Heart left ventricle (tissue), 16 donors: ENCODE measurements at regions not wholly inside any gene's neighbourhood (a gene's known extent, or its start where the extent isn't known, plus 50 kb on each side); places are given as distances from the start of the nearest gene placed in this dataset.

Experiments used
- ATAC-seq, 4 donors: fragments of 200-7000 bp; cut with Tn5 transposase; one replicate each; pipeline ENCODE4 v1.9.1; 2020 to 2022; ENCODE audit warnings: moderate library complexity in 4 of 4, mild to moderate bottlenecking in 3 of 4, moderate number of reproducible peaks in 1 of 4
- DNase-seq, 5 donors: peaks; one replicate each; pipeline ENCODE4 v3.0.0-alpha.2; 2020
- H3K27ac ChIP-seq, 12 donors: fragments of 200-600 bp; sonication (generic) in 4 of 12; one replicate each; pipeline versions ENCODE4 v1.5.0 to v1.8.0; 2016 to 2022; ENCODE audit warnings: mild to moderate bottlenecking in 2 of 12
- H3K27me3 ChIP-seq, 9 donors: fragments of 200-600 bp; sonication (generic) in 2 of 9; one replicate each; pipeline versions ENCODE4 v1.5.1 to v1.8.0; 2016 to 2022; ENCODE audit warnings: mild to moderate bottlenecking in 3 of 9
- H3K36me3 ChIP-seq, 9 donors: fragments of 200-600 bp; sonication (generic) in 2 of 9; one replicate each; pipeline versions ENCODE4 v1.5.0 to v1.8.0; 2018 to 2022; ENCODE audit warnings: mild to moderate bottlenecking in 2 of 9
- H3K4me1 ChIP-seq, 12 donors: fragments of 200-600 bp; sonication (generic) in 4 of 12; one replicate each; pipeline versions ENCODE4 v1.5.0 to v1.8.0; 2016 to 2022; ENCODE audit warnings: mild to moderate bottlenecking in 3 of 12
- H3K4me3 ChIP-seq, 12 donors: fragments of 200-600 bp; sonication (generic) in 4 of 12; one replicate each; pipeline versions ENCODE4 v1.5.0 to v1.8.0; 2017 to 2022; ENCODE audit warnings: mild to moderate bottlenecking in 9 of 12, moderate library complexity in 4 of 12
- H3K9me3 ChIP-seq, 12 donors: fragments of 200-600 bp; sonication (generic) in 4 of 12; one replicate each; pipeline versions ENCODE4 v1.5.0 to v1.8.0; 2016 to 2022; ENCODE audit warnings: mild to moderate bottlenecking in 1 of 12
- POLR2A ChIP-seq, 2 donors: fragments of 450-650 bp; IDR thresholded peaks; one replicate each; pipeline ENCODE4 v1.6.1; 2017; ENCODE audit warnings: antibody characterized with exemption in 2 of 2, mild to moderate bottlenecking in 2 of 2, moderate library complexity in 2 of 2
- WGBS, 4 donors: extraction: QIAGEN DNeasy Blood & Tissue Kit in 2 of 4; methylation state at CpG; one replicate each; pipeline versions ENCODE4 v1.1.5 to v1.1.7; 2013 to 2018; 5-methylcytosine and 5-hydroxymethylcytosine counted together
- intact Hi-C, 10 donors: fragments of 100-400 bp; cut with DNase I; formaldehyde crosslinking; loops; one replicate each; pipeline versions ENCODE4 v1.11.1 to v1.14.2; 2022
- TF ChIP-seq, protein P1 (sequence below), 12 donors: fragments of 200-600 bp; sonication (generic) in 4 of 12; IDR thresholded peaks; one replicate each; pipeline versions ENCODE4 v1.5.0 to v1.8.0; 2018 to 2022; ENCODE audit warnings: antibody characterized with exemption in 12 of 12, mild to moderate bottlenecking in 5 of 12
- donor health status: ischemic (EF 13 %, LVEDD 7.1; RV severe dilation, severe dysfunction).
- donor health status: healthy with polysubstance abuse.
- donor health status: DM: no; HTN: yes; CAD: no.
- donor health status: DM: no; HTN: no; CAD: no.
- donor health status: ischemic (EF 25% LVEDD 6.9; RV normal size, moderate dysfunction).
- donor health status: ischemic (EF 25% LVEDD 5.7; RV mildly dilated, moderate dysfunction).
- donor health status: healthy.
- donor health status: DM: yes; HTN: yes; CAD: no.
- donor health status: ischemic (EF 35%, LVEDD 5.7; RV mildly dilated, moderate dysfunction).
- donor health status: nonischemic (EF 11% LVEDD 7.7; RV severe dilation, severe dysfunction).
- donor health status: DM: yes; HTN: yes; CAD: no.
- donor health status: PGD.
- donor health status: ischemic (EF 29% LVEDD 5.4; RV normal size, mild dysfunction).
- donor health status: nonischemic (EF 23%, LVEDD 6.1; RV moderate dilation, normal function).

- H3K27ac ChIP-seq: no peak overlapping the region
- TF ChIP-seq POLR2A (IDR thresholded peaks at IDR 0.05): no peak
- TF ChIP-seq, protein P1, sequence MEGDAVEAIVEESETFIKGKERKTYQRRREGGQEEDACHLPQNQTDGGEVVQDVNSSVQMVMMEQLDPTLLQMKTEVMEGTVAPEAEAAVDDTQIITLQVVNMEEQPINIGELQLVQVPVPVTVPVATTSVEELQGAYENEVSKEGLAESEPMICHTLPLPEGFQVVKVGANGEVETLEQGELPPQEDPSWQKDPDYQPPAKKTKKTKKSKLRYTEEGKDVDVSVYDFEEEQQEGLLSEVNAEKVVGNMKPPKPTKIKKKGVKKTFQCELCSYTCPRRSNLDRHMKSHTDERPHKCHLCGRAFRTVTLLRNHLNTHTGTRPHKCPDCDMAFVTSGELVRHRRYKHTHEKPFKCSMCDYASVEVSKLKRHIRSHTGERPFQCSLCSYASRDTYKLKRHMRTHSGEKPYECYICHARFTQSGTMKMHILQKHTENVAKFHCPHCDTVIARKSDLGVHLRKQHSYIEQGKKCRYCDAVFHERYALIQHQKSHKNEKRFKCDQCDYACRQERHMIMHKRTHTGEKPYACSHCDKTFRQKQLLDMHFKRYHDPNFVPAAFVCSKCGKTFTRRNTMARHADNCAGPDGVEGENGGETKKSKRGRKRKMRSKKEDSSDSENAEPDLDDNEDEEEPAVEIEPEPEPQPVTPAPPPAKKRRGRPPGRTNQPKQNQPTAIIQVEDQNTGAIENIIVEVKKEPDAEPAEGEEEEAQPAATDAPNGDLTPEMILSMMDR (IDR thresholded peaks at IDR 0.05): no peak
- H3K4me1 ChIP-seq: no peaks in the 10 kb centered on the region
- no peak overlapping the region for H3K4me3 ChIP-seq
- no peaks in the 10 kb centered on the region for H3K9me3 ChIP-seq
- WGBS, 4 donors: 36 to 63% (median 46%) methylated on average over 1 of the region's 1 CpG
- no peaks in the 10 kb centered on the region for H3K36me3 ChIP-seq
- intact Hi-C loops: no loop called here
- DNase-seq (no peak), ATAC-seq (no peak)
- no peaks in the 10 kb centered on the region for H3K27me3 ChIP-seq
Measured at GRCh38 chr6:84411060-84411629, 183.7 kb upstream of the CEP162 start.

GRCh38 chr6:84409911-84410310 is 182.5 kb upstream of the CEP162 start:
- 91 to 95% (median 93%) methylated on average over 1 of the region's 1 CpG for WGBS, 4 donors
- Histone ChIP-seq H3K27me3 (no peaks in the 10 kb centered on the region), H3K9me3 (no peaks in the 10 kb centered on the region), H3K4me3 (no peak overlapping the region), H3K27ac (no peak overlapping the region), H3K4me1 (no peaks in the 10 kb centered on the region), H3K36me3 (no peaks in the 10 kb centered on the region)
- ATAC-seq: no peak
- no peak for TF ChIP-seq POLR2A (IDR thresholded peaks at IDR 0.05)
- TF ChIP-seq, protein P1 (IDR thresholded peaks at IDR 0.05): no peak
- intact Hi-C loops: no loop called here
- no peak for DNase-seq

- Histone ChIP-seq H3K4me3 (no peak overlapping the region), H3K9me3 (no peaks in the 10 kb centered on the region), H3K36me3 (no peaks in the 10 kb centered on the region), H3K4me1 (no peaks in the 10 kb centered on the region), H3K27ac (no peak overlapping the region), H3K27me3 (no peaks in the 10 kb centered on the region)
- ATAC-seq (no peak), DNase-seq (no peak)
- 52 to 60% (median 58%) methylated on average over 4 of the region's 4 CpGs for WGBS, 4 donors
- intact Hi-C loops: no loop called here
- TF ChIP-seq, protein P1 (IDR thresholded peaks at IDR 0.05): no peak
- TF ChIP-seq POLR2A (IDR thresholded peaks at IDR 0.05): no peak
Measured at GRCh38 chr6:84408028-84408427, 180.6 kb upstream of the CEP162 start.

DNA sequence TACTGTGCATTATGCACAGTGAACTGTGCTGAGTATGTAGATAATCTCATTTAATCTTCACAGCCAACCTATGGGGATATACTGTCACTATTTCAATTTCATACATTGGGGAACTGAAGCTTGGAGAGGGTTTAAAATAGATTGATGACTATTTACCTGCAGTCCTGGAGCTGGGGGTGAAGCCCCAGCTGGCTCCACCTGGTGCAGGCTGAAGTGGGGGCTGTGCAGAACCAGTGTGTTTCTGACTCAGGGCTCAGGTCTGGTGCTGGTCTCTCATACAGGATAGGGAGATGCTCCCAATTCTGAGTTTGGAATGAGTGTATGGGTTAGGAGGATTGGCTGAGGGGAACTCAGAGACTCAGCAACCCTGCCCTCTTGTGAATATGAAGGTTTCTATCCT is 176.1 kb upstream of the CEP162 start:
- intact Hi-C loops: no loop called here
- no peak overlapping the region for H3K4me3 ChIP-seq
- no peak for DNase-seq
- H3K27me3 ChIP-seq: no peaks in the 10 kb centered on the region
- H3K36me3 ChIP-seq: no peaks in the 10 kb centered on the region
- no peaks in the 10 kb centered on the region for H3K4me1 ChIP-seq
- TF ChIP-seq POLR2A (IDR thresholded peaks at IDR 0.05): no peak
- TF ChIP-seq, protein P1 (IDR thresholded peaks at IDR 0.05): no peak
- no peak overlapping the region for H3K27ac ChIP-seq
- ATAC-seq: no peak
- H3K9me3 ChIP-seq: no peaks in the 10 kb centered on the region
